Neural progenitor cell (in vitro differentiated cells): ENCODE measurements at regions not wholly inside any gene's neighbourhood (a gene's known extent, or its start where the extent isn't known, plus 50 kb on each side); places are given as distances from the start of the nearest gene placed in this dataset.

Source experiments
- DNase-seq: peaks from one replicate; pipeline ENCODE4 v3.0.0-alpha.2; 2016; ENCODE audit warnings: low spot score
- H2AFZ ChIP-seq: fragments of 200-600 bp; sonication (generic); replicated peaks from 2 replicates; pipeline ENCODE4 v1.6.1; 2016; ENCODE audit warnings: antibody characterized with exemption
- H3F3A ChIP-seq: fragments of 200-600 bp; sonication (generic); 2 replicates; pipeline ENCODE4 v1.6.1; 2016; ENCODE audit warnings: antibody characterized with exemption, low read depth
- H3K27ac ChIP-seq: fragments of 200-600 bp; sonication (generic); 2 replicates; pipeline ENCODE4 v1.5.1; 2016; ENCODE audit warnings: mild to moderate bottlenecking
- H3K27me3 ChIP-seq: fragments of 200-600 bp; sonication (generic); 2 replicates; pipeline ENCODE4 v1.6.1; 2016; ENCODE audit warnings: mild to moderate bottlenecking, moderate library complexity
- H3K36me3 ChIP-seq: fragments of 200-600 bp; sonication (generic); 2 replicates; pipeline ENCODE4 v1.5.1; 2016
- H3K4me1 ChIP-seq: fragments of 200-600 bp; sonication (generic); 2 replicates; pipeline ENCODE4 v1.6.1; 2016; ENCODE audit warnings: mixed run types
- H3K4me2 ChIP-seq: fragments of 200-600 bp; sonication (generic); 2 replicates; pipeline ENCODE4 v1.6.1; 2016
- H3K4me3 ChIP-seq: fragments of 200-600 bp; sonication (generic); 2 replicates; pipeline ENCODE4 v1.5.1; 2016
- H3K79me2 ChIP-seq: fragments of 200-600 bp; sonication (generic); 2 replicates; pipeline ENCODE4 v1.6.1; 2016; ENCODE audit warnings: low read depth
- H3K9ac ChIP-seq: fragments of 200-600 bp; sonication (generic); 2 replicates; pipeline ENCODE4 v1.6.1; 2016
- H3K9me3 ChIP-seq: fragments of 200-600 bp; sonication (generic); 2 replicates; pipeline ENCODE4 v1.5.1; 2016; ENCODE audit warnings: low read depth
- H4K20me1 ChIP-seq: fragments of 200-600 bp; sonication (generic); 2 replicates; pipeline ENCODE4 v1.6.1; 2016; ENCODE audit warnings: low read depth
- H3K27ac Mint-ChIP-seq: 3 replicates; pipeline ENCODE4 v1.8.0; 2021; ENCODE audit warnings: mixed read lengths
- H3K27me3 Mint-ChIP-seq: 2 replicates; pipeline ENCODE4 v1.8.0; 2022; ENCODE audit warnings: low read depth, mild to moderate bottlenecking, inconsistent platforms, moderate library complexity, mixed read lengths; ENCODE audit not compliant: insufficient read depth
- H3K36me3 Mint-ChIP-seq: 3 replicates; pipeline ENCODE4 v1.8.0; 2021; ENCODE audit warnings: mixed read lengths
- H3K4me1 Mint-ChIP-seq: 3 replicates; pipeline ENCODE4 v1.8.0; 2021; ENCODE audit warnings: mixed read lengths
- H3K4me3 Mint-ChIP-seq: 3 replicates; pipeline ENCODE4 v1.8.0; 2021; ENCODE audit warnings: mild to moderate bottlenecking, moderate library complexity, mixed read lengths
- H3K9me3 Mint-ChIP-seq: 3 replicates; pipeline ENCODE4 v1.8.0; 2020; ENCODE audit warnings: mixed read lengths
- EZH2 ChIP-seq: fragments of 200-600 bp; sonication (generic); IDR thresholded peaks from 2 replicates; pipeline ENCODE4 v1.6.1; 2017; ENCODE audit warnings: antibody characterized with exemption, mild to moderate bottlenecking, moderate library complexity
- EZH2phosphoT487 ChIP-seq: fragments of 200-600 bp; sonication (generic); IDR thresholded peaks from 2 replicates; pipeline ENCODE4 v1.6.1; 2017; ENCODE audit warnings: antibody characterized with exemption
- TF ChIP-seq, protein P1 (sequence below): fragments of 200-600 bp; sonication (generic); IDR thresholded peaks from 2 replicates; pipeline ENCODE4 v1.5.1; 2017; ENCODE audit warnings: antibody characterized with exemption, mild to moderate bottlenecking

DNA sequence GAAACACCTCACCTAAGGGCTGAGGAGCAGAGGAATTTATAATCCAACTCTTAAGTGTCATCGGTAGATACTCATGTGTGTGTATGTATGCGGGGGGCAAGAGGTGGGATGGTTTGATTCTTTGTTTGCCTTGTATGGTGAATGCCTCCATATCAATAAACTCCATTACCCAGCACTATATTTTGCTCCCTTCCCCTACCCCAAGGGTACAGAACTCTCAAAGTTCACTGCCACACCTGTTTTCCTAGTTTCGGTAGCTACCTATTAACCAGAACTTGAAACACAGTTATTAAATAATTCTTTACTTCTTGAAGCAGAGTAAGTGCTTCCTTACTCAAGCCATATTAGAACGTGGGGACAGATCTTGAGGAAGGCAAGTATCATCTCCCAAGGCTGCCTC lies 400.8 kb upstream of the SUCLG2 start:
- H3K27me3 Mint-ChIP-seq: no peaks in the 10 kb centered on the region
- no peaks in the 10 kb centered on the region for H3K36me3 ChIP-seq
- H4K20me1 ChIP-seq: no peaks in the 10 kb centered on the region
- H3K4me1 ChIP-seq: no peaks in the 10 kb centered on the region
- no peak overlapping the region for H3K4me3 Mint-ChIP-seq
- no peaks in the 10 kb centered on the region for H3K9me3 ChIP-seq
- H3K9ac ChIP-seq: no peak overlapping the region
- H3K4me1 Mint-ChIP-seq: no peaks in the 10 kb centered on the region
- no peaks in the 10 kb centered on the region for H3K36me3 Mint-ChIP-seq
- no peak for DNase-seq
- no peak overlapping the region for H3K27ac Mint-ChIP-seq
- no peak for TF ChIP-seq EZH2
- TF ChIP-seq, protein P1, sequence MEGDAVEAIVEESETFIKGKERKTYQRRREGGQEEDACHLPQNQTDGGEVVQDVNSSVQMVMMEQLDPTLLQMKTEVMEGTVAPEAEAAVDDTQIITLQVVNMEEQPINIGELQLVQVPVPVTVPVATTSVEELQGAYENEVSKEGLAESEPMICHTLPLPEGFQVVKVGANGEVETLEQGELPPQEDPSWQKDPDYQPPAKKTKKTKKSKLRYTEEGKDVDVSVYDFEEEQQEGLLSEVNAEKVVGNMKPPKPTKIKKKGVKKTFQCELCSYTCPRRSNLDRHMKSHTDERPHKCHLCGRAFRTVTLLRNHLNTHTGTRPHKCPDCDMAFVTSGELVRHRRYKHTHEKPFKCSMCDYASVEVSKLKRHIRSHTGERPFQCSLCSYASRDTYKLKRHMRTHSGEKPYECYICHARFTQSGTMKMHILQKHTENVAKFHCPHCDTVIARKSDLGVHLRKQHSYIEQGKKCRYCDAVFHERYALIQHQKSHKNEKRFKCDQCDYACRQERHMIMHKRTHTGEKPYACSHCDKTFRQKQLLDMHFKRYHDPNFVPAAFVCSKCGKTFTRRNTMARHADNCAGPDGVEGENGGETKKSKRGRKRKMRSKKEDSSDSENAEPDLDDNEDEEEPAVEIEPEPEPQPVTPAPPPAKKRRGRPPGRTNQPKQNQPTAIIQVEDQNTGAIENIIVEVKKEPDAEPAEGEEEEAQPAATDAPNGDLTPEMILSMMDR: no peak
- TF ChIP-seq EZH2phosphoT487: no peak
- H3F3A ChIP-seq: no peaks in the 10 kb centered on the region
- H3K27ac ChIP-seq: no peak overlapping the region
- H3K4me2 ChIP-seq: no peak overlapping the region
- H3K9me3 Mint-ChIP-seq: no peaks in the 10 kb centered on the region
- no peaks in the 10 kb centered on the region for H3K79me2 ChIP-seq
- H3K27me3 ChIP-seq: no peaks in the 10 kb centered on the region
- H3K4me3 ChIP-seq: no peak overlapping the region
- no peak overlapping the region for H2AFZ ChIP-seq

DNA sequence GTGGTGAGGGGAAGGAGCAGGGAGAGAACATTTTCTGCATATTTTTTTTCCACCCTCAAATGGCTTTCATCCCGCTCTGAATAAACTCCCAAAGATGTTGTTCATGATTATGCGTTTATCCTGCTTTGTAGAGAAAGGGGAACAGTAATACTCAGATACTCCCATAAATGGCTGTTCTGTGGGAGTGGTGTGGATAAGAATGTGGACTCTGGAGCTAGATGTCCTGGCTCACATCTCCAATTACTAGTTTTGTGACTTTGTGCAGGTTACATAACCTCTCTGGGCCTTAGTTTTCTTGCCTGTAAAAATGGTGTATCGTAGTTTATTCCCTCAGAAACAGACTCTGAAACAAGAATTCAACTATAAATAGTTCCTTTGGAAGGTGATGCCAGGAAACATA lies 395.4 kb upstream of the SUCLG2 start:
- Histone ChIP-seq H3K4me1 (no peaks in the 10 kb centered on the region), H3K9me3 (no peaks in the 10 kb centered on the region), H3K4me2 (no peak overlapping the region), H4K20me1 (no peaks in the 10 kb centered on the region), H2AFZ (no peak overlapping the region), H3K79me2 (no peaks in the 10 kb centered on the region), H3K4me3 (no peak overlapping the region), H3K36me3 (no peaks in the 10 kb centered on the region), H3K27ac (no peak overlapping the region), H3K9ac (no peak overlapping the region), H3F3A (no peaks in the 10 kb centered on the region), H3K27me3 (no peaks in the 10 kb centered on the region)
- no peak overlapping the region for H3K4me3 Mint-ChIP-seq
- H3K27me3 Mint-ChIP-seq: no peaks in the 10 kb centered on the region
- H3K27ac Mint-ChIP-seq: no peak overlapping the region
- no peaks in the 10 kb centered on the region for H3K4me1 Mint-ChIP-seq
- no peak for DNase-seq
- H3K9me3 Mint-ChIP-seq: no peaks in the 10 kb centered on the region
- no peaks in the 10 kb centered on the region for H3K36me3 Mint-ChIP-seq
- TF ChIP-seq EZH2 (no peak), EZH2phosphoT487 (no peak)
- TF ChIP-seq, protein P1: no peak

DNA sequence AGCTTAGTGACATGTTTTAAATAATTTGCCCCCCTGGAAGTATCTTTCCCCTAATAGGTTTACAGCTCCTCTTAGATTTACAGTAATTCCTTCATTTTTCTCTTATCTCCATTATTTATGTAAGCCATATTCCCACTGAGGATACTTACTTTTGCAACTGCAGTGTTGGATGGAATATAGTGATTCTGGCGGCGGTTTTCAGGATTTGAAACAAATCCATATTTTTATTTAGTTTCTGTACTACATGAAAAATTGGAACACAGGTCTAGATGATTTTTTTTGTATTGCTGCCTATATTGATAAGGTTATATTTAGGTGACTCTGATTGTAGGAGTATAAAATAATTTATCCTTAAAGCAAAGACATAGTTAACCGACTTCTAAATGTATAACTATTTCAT lies 391.6 kb upstream of the SUCLG2 start:
- Histone ChIP-seq H3K36me3 (no peaks in the 10 kb centered on the region), H3K4me3 (no peak overlapping the region), H2AFZ (no peak overlapping the region), H3K4me1 (no peaks in the 10 kb centered on the region), H3F3A (no peaks in the 10 kb centered on the region), H3K9ac (no peak overlapping the region), H3K9me3 (no peaks in the 10 kb centered on the region), H3K4me2 (no peak overlapping the region), H3K27me3 (no peaks in the 10 kb centered on the region), H4K20me1 (no peaks in the 10 kb centered on the region), H3K79me2 (no peaks in the 10 kb centered on the region), H3K27ac (no peak overlapping the region)
- H3K36me3 Mint-ChIP-seq: no peaks in the 10 kb centered on the region
- H3K9me3 Mint-ChIP-seq: no peaks in the 10 kb centered on the region
- no peak overlapping the region for H3K4me3 Mint-ChIP-seq
- TF ChIP-seq, protein P1: no peak
- TF ChIP-seq EZH2phosphoT487 (no peak), EZH2 (no peak)
- H3K27ac Mint-ChIP-seq: no peak overlapping the region
- peaks cover 3% of the 10 kb centered on the region for H3K27me3 Mint-ChIP-seq
- peaks cover 5% of the 10 kb centered on the region for H3K4me1 Mint-ChIP-seq
- no peak for DNase-seq

DNA sequence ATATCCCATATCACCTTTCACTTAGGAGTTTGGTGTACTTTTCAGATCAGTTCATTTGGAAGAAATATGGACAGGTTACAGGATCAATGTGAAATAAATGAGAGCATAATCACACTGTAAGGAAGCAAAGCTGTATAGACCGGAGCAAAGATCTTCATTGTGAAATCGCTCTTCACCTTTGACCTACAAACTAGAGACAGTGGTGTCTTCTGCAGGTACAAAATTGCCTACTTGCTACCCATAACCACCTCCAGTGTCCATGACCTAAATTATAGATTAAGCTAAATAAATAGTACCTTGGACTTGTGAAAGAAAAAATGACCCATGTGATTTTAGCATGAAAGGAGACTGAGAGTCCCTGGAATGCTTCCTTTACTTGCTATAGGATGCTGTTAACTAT lies 379.5 kb upstream of the SUCLG2 start:
- no peak overlapping the region for H3K9ac ChIP-seq
- TF ChIP-seq EZH2phosphoT487: no peak
- TF ChIP-seq, protein P1: no peak
- no peak for TF ChIP-seq EZH2
- H3F3A ChIP-seq: no peaks in the 10 kb centered on the region
- no peak overlapping the region for H3K27ac Mint-ChIP-seq
- no peak overlapping the region for H3K4me2 ChIP-seq
- H3K27ac ChIP-seq: no peak overlapping the region
- no peak overlapping the region for H2AFZ ChIP-seq
- no peaks in the 10 kb centered on the region for H3K4me1 ChIP-seq
- H3K4me3 Mint-ChIP-seq: no peak overlapping the region
- H3K4me3 ChIP-seq: no peak overlapping the region
- H3K9me3 ChIP-seq: no peaks in the 10 kb centered on the region
- peaks cover 2% of the 10 kb centered on the region for H3K27me3 Mint-ChIP-seq
- H3K36me3 Mint-ChIP-seq: no peaks in the 10 kb centered on the region
- H3K79me2 ChIP-seq: no peaks in the 10 kb centered on the region
- no peaks in the 10 kb centered on the region for H3K9me3 Mint-ChIP-seq
- no peak for DNase-seq
- H3K36me3 ChIP-seq: no peaks in the 10 kb centered on the region
- no peaks in the 10 kb centered on the region for H3K4me1 Mint-ChIP-seq
- H3K27me3 ChIP-seq: no peaks in the 10 kb centered on the region
- no peaks in the 10 kb centered on the region for H4K20me1 ChIP-seq
